PC-3 (cell line): ENCODE measurements at regions not wholly inside any gene's neighbourhood (a gene's known extent, or its start where the extent isn't known, plus 50 kb on each side); places are given as distances from the start of the nearest gene placed in this dataset.

ENCODE experiments used
- ATAC-seq: fragments of 200-7000 bp; cut with Tn5 transposase; 2 replicates; pipeline ENCODE4 v1.9.1; 2020; ENCODE audit warnings: mild to moderate bottlenecking, moderate library complexity
- BruUV-seq: library from RNA; stranded (reverse); fragments of 400-500 nt; replicated peaks from 2 replicates; lab custom pipeline; 2021; lab: Mats Ljungman, UMichigan
- CTCF ChIA-PET: fragments of 300-600 bp; sonication (Branson Sonifier 250); formaldehyde crosslinking; loops from one replicate; lab custom pipeline; 2022; ENCODE audit warnings: antibody characterized with exemption; lab: Charles Lee
- POLR2A ChIA-PET: fragments of 300-600 bp; sonication (Branson Sonifier 250); formaldehyde crosslinking; loops from one replicate; lab custom pipeline; 2022; ENCODE audit warnings: antibody characterized with exemption; ENCODE audit not compliant: unreplicated experiment; lab: Charles Lee
- DNase-seq: peaks from one replicate; pipeline ENCODE4 v3.0.0-alpha.2; 2015
- H2AFZ ChIP-seq: fragments of 300-600 bp; sonication (generic); 2 replicates; pipeline ENCODE4 v1.6.0; 2016; ENCODE audit warnings: antibody characterized with exemption, low read length
- H3F3A ChIP-seq: fragments of 300-600 bp; sonication (generic); one replicate; pipeline ENCODE4 v1.6.0; 2017; ENCODE audit warnings: antibody characterized with exemption, low read length, control low read depth, mild to moderate bottlenecking; ENCODE audit not compliant: unreplicated experiment
- H3K27ac ChIP-seq: fragments of 300-600 bp; sonication (generic); 2 replicates; pipeline ENCODE4 v1.5.1; 2016; ENCODE audit warnings: mild to moderate bottlenecking, low read length
- H3K27me3 ChIP-seq: fragments of 300-600 bp; sonication (generic); 2 replicates; pipeline ENCODE4 v1.6.1; 2016; ENCODE audit warnings: low read length, mixed read lengths
- H3K36me3 ChIP-seq: fragments of 300-600 bp; sonication (generic); 2 replicates; pipeline ENCODE4 v1.6.1; 2016; ENCODE audit warnings: low read depth, mixed run types, low read length, mixed read lengths
- H3K4me1 ChIP-seq: fragments of 300-600 bp; sonication (generic); 2 replicates; pipeline ENCODE4 v1.5.1; 2016; ENCODE audit warnings: low read length; ENCODE audit not compliant: insufficient read depth
- H3K4me2 ChIP-seq: fragments of 300-600 bp; sonication (generic); 2 replicates; pipeline ENCODE4 v1.6.0; 2016; ENCODE audit warnings: low read length
- H3K4me3 ChIP-seq: fragments of 300-600 bp; sonication (generic); 2 replicates; pipeline ENCODE4 v1.5.1; 2016; ENCODE audit warnings: mild to moderate bottlenecking, low read length, mixed read lengths
- H3K79me2 ChIP-seq: fragments of 300-600 bp; sonication (generic); 2 replicates; pipeline ENCODE4 v1.6.1; 2017; ENCODE audit warnings: low read length, mixed read lengths
- H3K9ac ChIP-seq: fragments of 300-600 bp; sonication (generic); 2 replicates; pipeline ENCODE4 v1.6.0; 2016; ENCODE audit warnings: mild to moderate bottlenecking, low read length
- H3K9me2 ChIP-seq: fragments of 300-600 bp; sonication (generic); replicated peaks from 2 replicates; pipeline ENCODE4 v1.6.1; 2016; ENCODE audit warnings: mixed run types, low read length, mixed read lengths
- H3K9me3 ChIP-seq: fragments of 300-600 bp; sonication (generic); 2 replicates; pipeline ENCODE4 v1.6.1; 2016; ENCODE audit warnings: low read length, mixed read lengths
- H4K20me1 ChIP-seq: fragments of 300-600 bp; sonication (generic); 2 replicates; pipeline ENCODE4 v1.6.1; 2016; ENCODE audit warnings: low read length, mixed read lengths
- CTCF ChIP-seq: fragments of 300-600 bp; sonication (generic); conservative IDR thresholded peaks from 2 replicates; pipeline ENCODE4 v1.5.1; 2017; ENCODE audit warnings: antibody characterized with exemption, low read depth, mild to moderate bottlenecking, low read length
- EZH2 ChIP-seq: fragments of 300-600 bp; sonication (generic); IDR thresholded peaks from one replicate; pipeline ENCODE4 v1.6.1; 2017; ENCODE audit warnings: antibody characterized with exemption, mild to moderate bottlenecking, low read length; ENCODE audit not compliant: unreplicated experiment
- EZH2phosphoT487 ChIP-seq: fragments of 300-600 bp; sonication (generic); IDR thresholded peaks from 2 replicates; pipeline ENCODE4 v1.6.1; 2018; ENCODE audit warnings: mild to moderate bottlenecking, antibody characterized with exemption, low read length, borderline replicate concordance
- intact Hi-C: fragments of 100-400 bp; cut with micrococcal nuclease; formaldehyde crosslinking; loops from 2 replicates; pipeline ENCODE4 v1.9.0; 2023

- POLR2A ChIA-PET, result no interaction called here
- Histone ChIP-seq H3K9me3 (no peaks in the 10 kb centered on the region), H3K27me3 (peaks cover 39% of the 10 kb centered on the region), H2AFZ (no peak overlapping the region), H3K9me2 (no peaks in the 10 kb centered on the region), H3K4me1 (no peaks in the 10 kb centered on the region), H4K20me1 (no peaks in the 10 kb centered on the region), H3K9ac (no peak overlapping the region), H3K27ac (no peak overlapping the region), H3K4me3 (no peak overlapping the region), H3K4me2 (no peak overlapping the region), H3K79me2 (no peaks in the 10 kb centered on the region), H3F3A (no peaks in the 10 kb centered on the region), H3K36me3 (no peaks in the 10 kb centered on the region)
- intact Hi-C loops, result no loop called here
- TF ChIP-seq CTCF (peak; percentile 47; the same call in 1 of the 2 replicates), EZH2phosphoT487 (no peak)
- no TSS peak for BruUV-seq
- ATAC-seq, result no peak
- no peak for DNase-seq
- CTCF ChIA-PET, result no interaction called here
Observed at GRCh38 chr1:38608202-38608864, 251.2 kb downstream of the RRAGC start.

- Histone ChIP-seq H2AFZ (no peak overlapping the region), H3K36me3 (no peaks in the 10 kb centered on the region), H3K9me3 (no peaks in the 10 kb centered on the region), H4K20me1 (no peaks in the 10 kb centered on the region), H3K9ac (no peak overlapping the region), H3K4me3 (no peak overlapping the region), H3F3A (no peaks in the 10 kb centered on the region), H3K4me1 (no peaks in the 10 kb centered on the region), H3K27ac (no peak overlapping the region), H3K79me2 (no peaks in the 10 kb centered on the region), H3K4me2 (no peak overlapping the region), H3K27me3 (peaks cover 31% of the 10 kb centered on the region), H3K9me2 (no peaks in the 10 kb centered on the region)
- no peak for TF ChIP-seq EZH2phosphoT487
- TF ChIP-seq EZH2, result no peak
- TF ChIP-seq CTCF, result no peak
- ChIA-PET CTCF (no interaction called here), POLR2A (no interaction called here)
- intact Hi-C loops, result no loop called here
- BruUV-seq, result no TSS peak
- DNase-seq (no peak), ATAC-seq (no peak)
Observed at GRCh38 chr1:38607526-38607925, 252.0 kb downstream of the RRAGC start.

GRCh38 chr1:38605063-38605462 lies 254.5 kb downstream of the RRAGC start:
- H4K20me1 ChIP-seq, result no peaks in the 10 kb centered on the region
- POLR2A ChIA-PET, result no interaction called here
- no peak overlapping the region for H3K4me2 ChIP-seq
- CTCF ChIA-PET, result no interaction called here
- TF ChIP-seq EZH2 (no peak), EZH2phosphoT487 (no peak), CTCF (no peak)
- DNase-seq, result no peak
- no peak overlapping the region for H3K27ac ChIP-seq
- H3K9me3 ChIP-seq, result no peaks in the 10 kb centered on the region
- H3K36me3 ChIP-seq, result no peaks in the 10 kb centered on the region
- no peak for ATAC-seq
- H3K9me2 ChIP-seq, result no peaks in the 10 kb centered on the region
- H3K4me3 ChIP-seq, result no peak overlapping the region
- H3K27me3 ChIP-seq, result peaks cover 16% of the 10 kb centered on the region
- no TSS peak for BruUV-seq
- intact Hi-C loops, result no loop called here
- H3F3A ChIP-seq, result no peaks in the 10 kb centered on the region
- H2AFZ ChIP-seq, result no peak overlapping the region
- H3K9ac ChIP-seq, result no peak overlapping the region
- H3K79me2 ChIP-seq, result no peaks in the 10 kb centered on the region
- H3K4me1 ChIP-seq, result no peaks in the 10 kb centered on the region
